Hepatic stellate cell (primary cell): ENCODE measurements at regions not wholly inside any gene's neighbourhood (a gene's known extent, or its start where the extent isn't known, plus 50 kb on each side); places are given as distances from the start of the nearest gene placed in this dataset.

Experiments used
- DNase-seq: peaks from one replicate; pipeline ENCODE4 v3.0.0; 2011; ENCODE audit warnings: low spot score

DNA sequence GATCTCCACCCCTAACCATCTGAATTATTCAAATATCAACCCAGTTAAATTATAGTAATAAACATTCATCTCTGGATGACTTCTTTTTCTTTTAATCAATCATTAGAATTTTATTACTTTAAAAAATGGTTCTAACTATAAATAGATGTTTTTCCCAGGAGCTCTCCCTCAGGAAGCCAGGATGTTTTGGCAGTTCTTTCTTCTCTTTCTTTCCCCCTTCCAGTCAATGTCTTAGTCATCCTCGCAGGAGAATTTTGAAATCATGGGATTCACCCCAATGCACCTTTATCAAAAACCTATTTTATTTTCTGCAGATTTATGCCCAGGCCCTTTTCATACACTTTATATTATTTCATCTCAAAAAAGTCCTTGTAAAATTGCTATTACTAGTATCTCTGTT lies 711.6 kb downstream of the CDH11 start:
- no peak for DNase-seq

DNA sequence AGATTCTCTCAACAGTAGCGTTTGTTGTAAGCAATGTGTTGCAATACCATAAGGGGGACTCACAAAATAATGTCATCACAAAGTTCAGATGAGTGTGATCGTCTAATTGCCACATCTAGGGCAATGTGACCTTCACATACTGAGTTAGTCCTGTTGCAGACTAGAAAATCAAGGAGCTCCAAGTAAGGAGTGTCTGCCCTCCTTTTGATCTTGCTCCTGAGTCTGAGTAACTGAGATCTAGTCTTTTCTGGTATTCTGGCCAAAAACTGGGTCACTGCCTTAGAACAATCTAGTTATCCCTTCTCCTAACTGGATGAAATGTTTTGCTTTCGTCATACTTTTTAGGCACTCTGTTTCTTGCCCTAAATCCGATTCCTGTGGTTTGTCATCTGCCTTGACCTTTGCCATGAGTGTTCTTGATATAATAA lies 712.1 kb downstream of the CDH11 start:
- DNase-seq: no peak

DNA sequence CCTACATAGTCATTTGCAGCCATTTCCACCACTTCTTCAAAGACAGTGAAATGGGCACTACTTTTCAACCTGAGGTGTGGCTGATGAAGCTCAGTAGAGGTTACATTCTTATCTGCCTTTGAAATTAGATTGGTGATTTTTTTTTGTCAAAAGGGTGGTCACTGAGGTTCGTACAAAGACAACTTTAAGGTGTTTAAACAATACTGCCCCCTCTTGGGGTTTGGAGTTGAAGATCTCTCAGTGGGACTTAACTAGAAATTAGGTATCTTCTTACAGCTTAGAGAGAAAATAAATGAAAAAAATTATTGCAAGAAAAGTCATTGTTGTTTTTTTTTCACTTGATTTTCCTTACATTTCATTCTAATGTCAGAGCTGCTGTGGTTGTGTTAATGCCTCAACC lies 713.2 kb downstream of the CDH11 start:
- no peak for DNase-seq

DNA sequence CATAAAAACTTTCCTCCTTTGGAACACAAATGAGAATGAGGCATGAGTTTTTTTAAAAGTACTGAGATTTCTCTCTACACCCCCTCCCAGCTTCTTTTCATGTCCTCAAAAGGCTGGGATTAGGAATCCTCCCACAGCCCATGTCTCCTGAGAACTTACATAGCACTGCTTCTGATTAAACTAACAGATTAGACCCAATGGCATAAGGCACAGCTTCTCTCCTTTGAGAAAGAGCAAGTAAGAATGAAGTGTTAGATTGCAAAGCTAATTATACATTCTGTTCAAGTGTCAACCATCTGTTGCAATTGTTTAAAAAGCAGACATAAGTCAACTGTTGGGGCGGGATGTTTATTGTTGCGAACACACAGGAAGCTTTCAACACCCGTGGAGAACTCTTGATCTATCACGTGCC lies 715.1 kb downstream of the CDH11 start:
- no peak for DNase-seq

DNA sequence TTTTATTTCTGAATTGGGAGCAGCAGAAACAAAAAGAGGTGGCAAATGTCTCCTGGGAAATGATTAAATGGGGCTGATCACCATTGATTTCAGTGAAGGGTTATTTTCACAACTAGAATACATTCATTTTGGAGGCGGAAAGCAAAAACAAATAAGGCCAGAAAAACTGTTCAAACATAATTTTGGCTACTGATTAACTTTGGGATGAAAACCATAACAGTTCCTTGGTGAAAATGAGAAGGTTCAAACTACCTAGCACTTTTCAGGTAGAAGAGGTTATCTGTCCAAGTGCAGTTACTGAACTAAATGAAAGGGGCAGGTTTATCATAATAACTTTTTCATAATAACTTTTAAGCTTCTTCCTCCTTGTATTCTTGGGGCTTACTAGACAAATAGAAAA lies 718.5 kb downstream of the CDH11 start:
- DNase-seq: no peak

DNA sequence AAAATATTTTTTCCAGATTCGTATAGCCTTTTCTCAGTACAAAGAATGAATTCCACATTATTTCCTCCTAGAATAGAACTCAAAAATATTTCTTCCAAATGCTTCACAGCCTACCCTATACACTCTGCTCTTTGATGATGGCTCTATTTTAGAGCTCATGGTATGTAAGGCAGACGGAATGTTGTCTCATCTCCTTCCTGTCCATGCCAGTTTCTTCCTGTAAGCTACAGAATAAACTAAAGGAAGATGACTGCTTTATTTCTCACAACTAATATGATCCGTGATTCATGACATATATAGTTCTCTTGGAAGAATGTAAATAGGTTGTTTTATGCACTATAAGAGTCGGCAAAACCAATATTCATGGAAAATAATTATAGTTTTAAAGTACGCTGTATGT lies 723.1 kb downstream of the CDH11 start:
- DNase-seq: no peak

- no peak for DNase-seq
Observed at GRCh38 chr16:64397945-64398508, 723.8 kb downstream of the CDH11 start.

DNA sequence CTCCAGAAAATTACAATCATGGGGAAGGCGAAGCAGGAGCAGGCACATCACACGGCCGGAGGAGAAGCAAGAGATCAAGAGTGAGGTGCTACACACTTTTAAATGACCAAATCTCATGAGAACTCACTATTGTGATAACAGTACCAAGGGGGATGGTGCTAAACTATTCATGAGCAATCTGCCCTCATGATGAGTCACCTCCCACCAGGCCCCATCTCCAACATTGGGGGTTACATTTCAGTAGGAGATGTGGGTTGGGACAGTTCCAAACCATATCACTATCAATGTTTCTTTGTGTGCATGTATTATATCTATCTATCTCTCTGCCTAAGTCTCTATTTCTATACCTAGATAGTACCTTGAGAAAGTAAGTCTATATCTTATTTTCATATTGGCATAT lies 724.8 kb downstream of the CDH11 start:
- no peak for DNase-seq

DNA sequence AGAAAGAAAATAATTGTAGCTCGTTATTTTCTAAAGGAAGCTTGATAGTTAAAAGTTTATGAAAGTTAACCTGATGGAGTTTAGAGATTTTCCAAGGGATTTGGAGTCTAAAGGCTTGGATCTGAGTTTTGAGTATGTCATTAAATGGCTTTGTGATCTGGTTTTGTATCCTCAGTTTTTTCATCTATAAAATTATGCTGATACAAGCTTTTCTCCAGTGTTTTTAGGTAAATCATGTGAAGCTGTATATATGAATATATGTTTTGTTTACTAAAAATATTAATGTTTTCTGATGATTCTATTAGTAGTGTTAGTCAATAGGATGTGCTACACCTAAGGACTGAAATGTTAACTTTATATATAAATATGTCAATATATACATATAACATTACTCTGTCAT lies 727.8 kb downstream of the CDH11 start:
- DNase-seq: no peak

GRCh38 chr16:64392456-64392855 lies 729.4 kb downstream of the CDH11 start:
- no peak for DNase-seq

DNA sequence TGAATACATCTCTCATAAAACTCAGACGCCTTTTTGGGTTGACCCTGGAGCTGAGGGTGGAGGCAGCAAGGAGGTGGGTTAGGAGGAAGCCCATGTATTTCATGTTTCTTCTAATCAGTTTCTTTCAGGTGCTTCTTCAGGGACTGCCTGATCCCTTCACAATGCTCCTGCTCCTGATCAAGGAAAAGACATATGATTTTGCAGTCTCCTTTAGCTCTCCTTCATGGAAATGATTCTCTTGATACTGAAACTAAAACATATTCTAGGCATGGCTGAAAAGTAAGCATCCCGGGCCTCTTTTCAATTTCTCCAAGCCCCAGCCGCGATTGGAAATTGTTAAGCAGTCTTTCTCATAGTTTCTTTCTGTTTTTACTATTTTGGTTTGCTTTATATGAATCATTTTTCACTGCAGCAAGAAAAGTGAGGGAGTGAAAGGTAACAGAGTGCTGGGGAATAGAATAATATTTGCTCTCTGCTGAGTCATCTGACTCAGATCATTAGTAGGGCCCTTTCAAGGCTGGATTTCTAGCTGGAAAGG lies 730.7 kb downstream of the CDH11 start:
- peak; percentile 17 for DNase-seq

DNA sequence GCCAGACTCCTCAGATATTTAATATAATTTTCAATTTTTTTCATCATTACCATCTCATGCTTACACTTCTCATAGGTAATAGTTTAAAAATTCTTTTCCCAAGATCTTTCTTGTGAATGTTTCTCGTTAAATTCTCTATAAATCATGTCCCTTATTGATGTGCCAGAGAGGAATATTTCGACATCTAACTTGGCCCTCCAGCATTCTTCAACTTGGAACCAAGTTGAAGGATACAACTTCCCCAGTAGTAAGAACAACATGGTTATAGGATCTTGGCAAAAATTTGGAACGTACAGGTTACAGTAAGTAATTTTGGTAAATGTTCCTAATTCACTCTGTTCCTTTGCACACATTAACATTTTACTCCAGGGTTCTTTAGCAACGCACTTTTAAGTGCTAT lies 731.8 kb downstream of the CDH11 start:
- no peak for DNase-seq

GRCh38 chr16:64384636-64385035 lies 737.2 kb downstream of the CDH11 start:
- DNase-seq: no peak

DNA sequence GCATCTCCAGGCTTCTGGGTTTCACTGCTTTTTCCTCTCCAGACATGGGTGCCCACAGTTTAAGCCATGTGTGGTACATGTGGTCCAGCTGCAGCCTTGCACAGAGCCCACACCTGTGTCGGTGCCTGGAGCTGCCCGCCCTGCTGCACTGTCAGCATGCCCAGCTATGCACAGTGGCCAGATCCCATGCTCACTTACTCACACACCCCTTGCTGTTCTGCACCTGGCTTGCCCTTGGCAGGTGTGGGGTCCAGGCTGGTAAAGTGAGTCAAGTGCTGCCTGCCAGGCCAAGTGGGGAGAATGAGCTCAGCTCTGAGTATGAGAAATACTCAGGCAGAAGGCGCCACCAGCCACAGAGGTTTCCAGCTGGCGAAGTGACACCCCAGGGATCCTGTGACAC lies 739.9 kb downstream of the CDH11 start:
- DNase-seq: no peak

- no peak for DNase-seq
Observed at GRCh38 chr16:64380751-64381150, 741.1 kb downstream of the CDH11 start.

GRCh38 chr16:64375391-64375980 lies 746.4 kb downstream of the CDH11 start:
- DNase-seq: no peak

DNA sequence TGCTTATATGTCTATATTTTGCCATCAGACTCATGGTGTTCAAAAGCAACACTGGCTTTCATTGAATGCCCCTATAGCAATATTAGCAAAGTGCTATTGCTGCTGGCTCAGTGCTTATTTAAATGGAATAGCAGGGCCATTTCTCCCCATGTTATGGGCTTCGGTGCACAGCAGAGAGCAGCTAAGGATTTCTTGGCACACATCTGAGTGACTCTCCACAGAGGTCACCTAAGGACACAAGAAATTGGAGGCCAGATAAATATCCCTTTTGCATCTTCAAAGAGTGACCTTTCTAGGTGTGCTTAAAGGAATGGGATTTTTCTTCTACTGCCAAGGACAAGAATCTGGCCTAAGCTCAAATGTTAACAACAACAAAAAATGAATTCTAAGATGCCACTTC lies 751.8 kb downstream of the CDH11 start:
- DNase-seq: no peak

- no peak for DNase-seq
Observed at GRCh38 chr16:64365448-64365931, 756.4 kb downstream of the CDH11 start.

GRCh38 chr16:64364894-64365293 lies 757.0 kb downstream of the CDH11 start:
- no peak for DNase-seq

GRCh38 chr16:64364416-64364815 lies 757.4 kb downstream of the CDH11 start:
- no peak for DNase-seq

DNA sequence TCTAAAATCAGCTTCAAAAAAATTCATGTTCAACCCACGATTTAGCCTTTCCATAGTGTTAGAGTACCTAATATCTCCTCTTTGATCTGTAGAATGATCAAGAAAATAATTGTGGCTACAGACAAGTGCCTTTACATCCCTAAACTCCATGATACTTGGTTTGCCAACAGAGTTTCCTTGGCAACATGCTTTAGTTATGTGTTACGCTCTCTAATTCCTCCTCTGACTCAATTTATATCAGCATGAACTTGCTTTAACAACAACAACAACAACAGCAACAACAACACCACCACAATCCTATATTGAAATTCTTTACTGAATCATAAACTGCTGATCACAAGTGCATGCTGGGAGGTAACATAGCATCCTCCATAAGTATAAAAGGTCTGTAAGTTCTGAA lies 757.8 kb downstream of the CDH11 start:
- no peak for DNase-seq

GRCh38 chr16:64363039-64363438 lies 758.8 kb downstream of the CDH11 start:
- DNase-seq: no peak

DNA sequence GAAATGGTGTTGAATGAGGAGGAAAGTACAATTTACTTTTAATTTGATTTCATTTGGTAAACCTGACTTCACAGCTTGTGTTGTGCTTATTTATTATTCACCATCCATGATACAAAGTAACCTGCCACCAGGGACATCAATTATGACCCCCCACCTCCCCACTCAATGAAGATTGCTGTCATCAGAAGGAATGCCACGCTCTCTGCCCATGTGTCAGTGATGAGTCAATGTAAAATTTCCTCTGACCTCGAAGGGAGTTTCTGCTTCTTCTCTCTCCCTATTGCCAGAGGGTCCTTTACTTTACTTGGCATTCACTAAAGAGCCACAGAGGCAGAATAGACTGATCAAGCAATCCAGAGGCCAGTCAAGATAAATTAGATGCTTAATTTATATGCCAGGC lies 759.7 kb downstream of the CDH11 start:
- DNase-seq: no peak

- no peak for DNase-seq
Observed at GRCh38 chr16:64361753-64362152, 760.1 kb downstream of the CDH11 start.
